HEK293 (cell line): ENCODE measurements at regions not wholly inside any gene's neighbourhood (a gene's known extent, or its start where the extent isn't known, plus 50 kb on each side); places are given as distances from the start of the nearest gene placed in this dataset.

Experiments
- CTCF ChIP-seq: fragments of 450-650 bp; formaldehyde crosslinking; IDR thresholded peaks from 2 replicates; pipeline ENCODE4 v1.5.1; 2016; ENCODE audit warnings: missing biosample characterization, missing genetic modification characterization
- GLI4 ChIP-seq: fragments of 450-650 bp; formaldehyde crosslinking; IDR thresholded peaks from 2 replicates; pipeline ENCODE4 v1.5.1; 2016; ENCODE audit warnings: missing biosample characterization, missing genetic modification characterization
- PBX3 ChIP-seq: sonication (generic); formaldehyde crosslinking; IDR thresholded peaks from 2 replicates; pipeline ENCODE4 v1.8.1; 2022; ENCODE audit warnings: mild to moderate bottlenecking, moderate library complexity, missing genetic modification reagents
- REST ChIP-seq: fragments of 450-650 bp; formaldehyde crosslinking; IDR thresholded peaks from 2 replicates; pipeline ENCODE4 v1.5.1; 2016; ENCODE audit warnings: missing biosample characterization, missing genetic modification characterization
- TRIM28 ChIP-seq: IDR thresholded peaks from 2 replicates; pipeline ENCODE4 v1.6.1; 2011; ENCODE audit warnings: low read length, control low read depth, borderline replicate concordance
- ZBTB21 ChIP-seq: fragments of 450-650 bp; formaldehyde crosslinking; IDR thresholded peaks from 2 replicates; pipeline ENCODE4 v1.5.1; 2017; ENCODE audit warnings: missing biosample characterization, missing genetic modification characterization
- ZBTB6 ChIP-seq: fragments of 450-650 bp; formaldehyde crosslinking; IDR thresholded peaks from 2 replicates; pipeline ENCODE4 v1.5.1; 2017; ENCODE audit warnings: missing biosample characterization, missing genetic modification characterization
- ZNF2 ChIP-seq: fragments of 450-650 bp; formaldehyde crosslinking; IDR thresholded peaks from 2 replicates; pipeline ENCODE4 v1.5.1; 2016; ENCODE audit warnings: missing biosample characterization, missing genetic modification characterization
- ZNF350 ChIP-seq: fragments of 450-650 bp; formaldehyde crosslinking; IDR thresholded peaks from 2 replicates; pipeline ENCODE4 v1.5.0; 2017; ENCODE audit warnings: missing biosample characterization, mild to moderate bottlenecking, missing genetic modification characterization
- ZNF362 ChIP-seq: fragments of 450-650 bp; formaldehyde crosslinking; IDR thresholded peaks from 2 replicates; pipeline ENCODE4 v1.5.1; 2016; ENCODE audit warnings: missing biosample characterization, missing genetic modification characterization
- ZNF513 ChIP-seq: fragments of 450-650 bp; IDR thresholded peaks from 2 replicates; pipeline ENCODE4 v1.5.1; 2018; ENCODE audit warnings: missing biosample characterization, missing genetic modification characterization
- ZNF639 ChIP-seq: fragments of 450-650 bp; formaldehyde crosslinking; IDR thresholded peaks from 2 replicates; pipeline ENCODE4 v1.5.1; 2016; ENCODE audit warnings: missing biosample characterization, missing genetic modification characterization
- ZNF654 ChIP-seq: fragments of 450-650 bp; formaldehyde crosslinking; IDR thresholded peaks from 2 replicates; pipeline ENCODE4 v1.5.1; 2016; ENCODE audit warnings: low read depth, missing biosample characterization, missing genetic modification characterization
- ZNF707 ChIP-seq: fragments of 450-650 bp; formaldehyde crosslinking; IDR thresholded peaks from 2 replicates; pipeline ENCODE4 v1.5.1; 2016; ENCODE audit warnings: missing biosample characterization, missing genetic modification characterization

- no peak for TF ChIP-seq ZNF639 (tag by site-specific recombination)
- no peak for TF ChIP-seq CTCF (tag by site-specific recombination)
- TF ChIP-seq REST = no peak
- no peak for TF ChIP-seq TRIM28
- no peak for TF ChIP-seq GLI4
- TF ChIP-seq ZNF350 (tag by site-specific recombination) = no peak
- TF ChIP-seq PBX3 (CRISPR knock-in tag) = no peak
- TF ChIP-seq ZNF2 (tag by site-specific recombination) = no peak
- TF ChIP-seq ZNF654 (tag by site-specific recombination) = no peak
- no peak for TF ChIP-seq ZNF707 (tag by site-specific recombination)
- TF ChIP-seq ZNF362 (tag by site-specific recombination) = no peak
- TF ChIP-seq ZBTB21 (tag by site-specific recombination) = no peak
- no peak for TF ChIP-seq ZNF513 (tag by site-specific recombination)
- TF ChIP-seq ZBTB6 = no peak
Observed at GRCh38 chr5:86354664-86355063, 263.1 kb upstream of the COX7C start.
